ENCODE measurements at regions not wholly inside any gene's neighbourhood (a gene's known extent, or its start where the extent isn't known, plus 50 kb on each side); places are given as distances from the start of the nearest gene placed in this dataset.

DNA sequence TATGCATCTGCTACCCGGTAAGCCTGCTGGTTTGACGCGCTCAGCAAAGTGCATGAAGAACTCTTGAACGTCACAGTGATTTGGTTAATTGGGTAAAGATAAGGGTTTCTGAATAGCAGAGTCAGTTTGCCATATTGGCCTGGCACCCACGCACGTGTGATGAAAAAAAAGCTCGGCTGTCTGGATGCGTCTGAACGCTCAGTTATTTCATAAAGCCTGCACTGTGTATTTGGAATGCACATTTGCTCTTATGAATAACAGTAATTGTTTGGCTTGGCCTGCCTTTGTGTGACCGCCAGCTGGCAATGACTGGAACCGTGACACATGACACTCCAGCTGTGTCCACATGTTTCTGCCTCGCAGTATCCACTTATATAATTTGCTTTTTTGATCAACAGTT, 129.2 kb upstream of the MEIS1 start:
- H3K4me1 ChIP-seq (ENCODE audit: control insufficient read depth, insufficient read depth, low read length): no peaks in the 10 kb centered on the region
- H3K9ac ChIP-seq (ENCODE audit: low read depth, low read length): no peak overlapping the region
- H3K9me3 ChIP-seq (ENCODE audit: control insufficient read depth, insufficient read depth, low read length): no peaks in the 10 kb centered on the region
- H3K36me3 ChIP-seq (ENCODE audit: control insufficient read depth, insufficient read depth, low read length): no peaks in the 10 kb centered on the region
- H3K4me3 ChIP-seq (ENCODE audit: low read depth, low read length): no peak overlapping the region
- H3K27me3 ChIP-seq (ENCODE audit: control insufficient read depth, insufficient read depth, low read length): no peaks in the 10 kb centered on the region

DNA sequence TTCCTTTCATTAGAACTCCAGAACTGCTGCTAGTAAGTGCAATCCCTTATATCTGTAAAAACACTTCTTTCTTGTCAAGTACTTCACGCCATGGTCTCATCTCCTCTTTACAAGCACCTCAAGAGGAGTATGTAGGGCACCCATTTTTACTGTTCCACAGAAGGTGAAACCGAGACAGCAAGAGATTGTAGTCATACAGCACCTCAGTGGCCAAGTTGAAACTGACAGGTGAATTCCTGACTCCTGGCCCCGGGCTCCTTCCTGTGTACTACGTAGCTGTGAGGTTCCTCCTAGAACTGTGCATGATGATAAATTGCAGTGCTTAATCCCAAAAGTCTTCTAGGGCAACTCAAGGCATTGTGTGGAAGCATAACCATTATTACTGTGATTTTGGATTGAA, 131.5 kb upstream of the MEIS1 start:
- Histone ChIP-seq H3K4me3 (ENCODE audit: low read depth, low read length) (no peak overlapping the region), H3K9ac (ENCODE audit: low read depth, low read length) (no peak overlapping the region), H3K4me1 (ENCODE audit: control insufficient read depth, insufficient read depth, low read length) (no peaks in the 10 kb centered on the region), H3K36me3 (ENCODE audit: control insufficient read depth, insufficient read depth, low read length) (no peaks in the 10 kb centered on the region), H3K27me3 (ENCODE audit: control insufficient read depth, insufficient read depth, low read length) (no peaks in the 10 kb centered on the region), H3K9me3 (ENCODE audit: control insufficient read depth, insufficient read depth, low read length) (no peaks in the 10 kb centered on the region)

DNA sequence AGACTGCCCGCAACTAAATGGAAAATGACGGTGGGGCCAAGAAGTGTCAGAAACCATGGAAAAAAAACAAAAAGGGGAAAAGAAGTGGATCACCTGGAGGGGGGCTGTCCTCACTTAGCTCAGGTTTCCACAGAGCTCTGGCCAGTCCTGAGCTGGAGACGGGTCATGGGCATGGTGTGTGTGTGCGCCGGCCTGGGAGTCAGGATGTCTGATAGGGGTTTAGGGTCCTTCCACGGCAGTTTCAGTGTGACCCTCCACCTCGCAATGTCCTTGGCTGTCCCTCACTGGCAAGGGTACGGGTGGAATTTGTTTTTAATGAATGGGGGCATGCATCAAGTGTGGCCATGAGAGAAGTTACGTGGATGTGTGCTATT, 133.2 kb upstream of the MEIS1 start:
- no peaks in the 10 kb centered on the region for H3K27me3 ChIP-seq (ENCODE audit: control insufficient read depth, insufficient read depth, low read length)

DNA sequence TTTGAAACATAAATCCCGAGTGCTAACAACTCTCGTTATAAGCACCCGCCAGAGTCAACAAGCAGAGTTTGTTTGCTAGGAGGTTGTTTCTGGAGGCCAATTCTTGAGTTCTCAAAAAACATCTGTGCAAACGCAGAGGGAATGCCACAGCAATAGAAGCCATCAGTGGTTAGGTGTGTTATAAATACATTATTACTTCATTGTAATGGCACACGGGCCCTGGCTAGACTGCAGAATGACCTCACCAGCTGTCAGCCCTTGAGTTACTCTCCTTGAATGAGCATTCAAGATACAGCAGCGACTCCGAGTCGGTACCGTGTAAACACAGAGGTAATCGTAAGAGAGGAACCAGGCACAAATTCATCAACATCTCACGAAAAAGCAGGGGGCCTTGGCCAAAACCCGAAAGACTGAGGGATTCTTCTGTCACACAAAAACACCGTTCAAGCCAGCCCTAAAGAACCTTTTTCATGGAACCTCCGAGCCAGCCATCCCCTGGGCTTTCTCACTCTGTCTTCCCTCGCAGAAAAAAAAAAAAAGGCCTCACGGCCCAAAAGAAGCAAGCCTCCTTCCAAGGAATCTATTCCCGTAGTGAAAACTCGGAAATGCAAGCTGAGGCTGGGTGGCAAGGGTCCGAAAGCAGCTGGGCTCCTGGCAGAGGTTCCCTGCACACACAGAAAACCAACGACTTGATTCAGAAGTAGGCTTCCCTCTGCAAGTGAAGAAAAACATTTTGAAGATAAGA, 133.7 kb upstream of the MEIS1 start:
- Histone ChIP-seq H3K4me1 (ENCODE audit: control insufficient read depth, insufficient read depth, low read length) (no peaks in the 10 kb centered on the region), H3K9me3 (ENCODE audit: control insufficient read depth, insufficient read depth, low read length) (no peaks in the 10 kb centered on the region), H3K27me3 (ENCODE audit: control insufficient read depth, insufficient read depth, low read length) (no peaks in the 10 kb centered on the region), H3K36me3 (ENCODE audit: control insufficient read depth, insufficient read depth, low read length) (no peaks in the 10 kb centered on the region), H3K9ac (ENCODE audit: low read depth, low read length) (no peak overlapping the region), H3K4me3 (ENCODE audit: low read depth, low read length) (no peak overlapping the region)

More for the DNA sequence above, 133.2 kb upstream of the MEIS1 start:
- no peak overlapping the region for H3K9ac ChIP-seq (ENCODE audit: low read depth, low read length)
- H3K9me3 ChIP-seq (ENCODE audit: control insufficient read depth, insufficient read depth, low read length): no peaks in the 10 kb centered on the region
- H3K4me3 ChIP-seq (ENCODE audit: low read depth, low read length): no peak overlapping the region
- no peaks in the 10 kb centered on the region for H3K4me1 ChIP-seq (ENCODE audit: control insufficient read depth, insufficient read depth, low read length)
- no peaks in the 10 kb centered on the region for H3K36me3 ChIP-seq (ENCODE audit: control insufficient read depth, insufficient read depth, low read length)

DNA sequence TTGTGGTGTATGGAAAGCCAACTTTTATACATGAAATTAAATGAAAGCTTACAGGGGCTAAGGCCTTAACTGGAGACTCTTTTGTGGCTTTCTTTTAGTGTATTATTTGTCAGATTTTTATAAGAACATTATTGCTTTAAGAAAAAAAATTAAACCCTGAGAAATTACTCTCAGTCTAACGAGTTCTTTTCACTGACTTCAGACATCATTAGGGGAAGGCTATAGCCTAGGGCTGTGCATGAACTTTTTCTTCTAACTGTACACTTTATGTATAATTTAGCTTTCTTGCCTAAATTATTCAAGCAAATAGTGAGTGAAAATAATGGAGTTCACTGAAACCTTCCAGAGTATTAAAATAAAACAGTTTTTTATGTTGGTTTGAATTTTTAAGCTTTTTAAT, 151.1 kb upstream of the MEIS1 start:
- Histone ChIP-seq H3K9ac (ENCODE audit: low read depth, low read length) (no peak overlapping the region), H3K9me3 (ENCODE audit: control insufficient read depth, insufficient read depth, low read length) (no peaks in the 10 kb centered on the region), H3K36me3 (ENCODE audit: control insufficient read depth, insufficient read depth, low read length) (no peaks in the 10 kb centered on the region), H3K4me1 (ENCODE audit: control insufficient read depth, insufficient read depth, low read length) (no peaks in the 10 kb centered on the region), H3K4me3 (ENCODE audit: low read depth, low read length) (no peak overlapping the region), H3K27me3 (ENCODE audit: control insufficient read depth, insufficient read depth, low read length) (no peaks in the 10 kb centered on the region)

DNA sequence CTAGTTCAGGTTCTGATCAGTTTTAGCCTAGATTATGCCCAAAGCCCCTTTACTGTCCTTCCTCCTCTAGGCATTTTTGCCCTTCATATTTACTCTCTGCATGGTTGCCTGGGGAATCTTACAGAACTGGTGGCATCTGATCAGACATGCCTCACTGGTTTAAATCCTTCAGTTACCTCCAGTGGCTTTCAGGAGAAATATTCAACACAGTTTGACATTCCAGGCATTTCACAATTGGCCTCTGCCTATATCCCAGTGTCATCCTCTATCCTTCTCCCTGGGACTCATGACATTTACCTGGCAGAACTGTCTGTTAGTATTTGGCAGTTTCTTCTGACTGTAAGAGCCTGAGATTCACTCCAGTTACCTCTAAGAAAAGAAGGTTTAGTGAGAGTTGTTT, 152.9 kb upstream of the MEIS1 start:
- H3K9ac ChIP-seq (ENCODE audit: low read depth, low read length): no peak overlapping the region
- no peaks in the 10 kb centered on the region for H3K36me3 ChIP-seq (ENCODE audit: control insufficient read depth, insufficient read depth, low read length)
- H3K4me3 ChIP-seq (ENCODE audit: low read depth, low read length): no peak overlapping the region
- no peaks in the 10 kb centered on the region for H3K4me1 ChIP-seq (ENCODE audit: control insufficient read depth, insufficient read depth, low read length)
- no peaks in the 10 kb centered on the region for H3K27me3 ChIP-seq (ENCODE audit: control insufficient read depth, insufficient read depth, low read length)
- no peaks in the 10 kb centered on the region for H3K9me3 ChIP-seq (ENCODE audit: control insufficient read depth, insufficient read depth, low read length)

DNA sequence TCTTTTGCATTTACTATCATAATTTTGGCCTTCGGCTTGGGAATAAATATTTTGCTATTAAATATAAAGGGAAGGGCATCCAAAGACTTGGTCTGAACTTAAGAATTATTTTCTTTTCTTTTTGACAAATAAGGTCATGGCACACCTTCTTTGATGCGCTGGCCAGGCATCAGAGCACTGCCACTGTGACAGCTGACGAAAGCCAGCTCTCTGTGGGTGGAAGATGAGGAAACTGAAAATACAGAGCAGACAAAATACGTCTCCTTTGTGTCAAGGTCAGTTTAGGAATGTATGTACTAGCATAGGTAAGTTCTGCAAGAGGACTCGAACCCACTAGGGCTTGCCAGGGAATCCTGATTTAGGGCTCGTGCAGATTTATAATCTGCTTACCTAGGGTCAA, 155.9 kb upstream of the MEIS1 start:
- Histone ChIP-seq H3K4me3 (ENCODE audit: low read depth, low read length) (no peak overlapping the region), H3K9ac (ENCODE audit: low read depth, low read length) (no peak overlapping the region), H3K9me3 (ENCODE audit: control insufficient read depth, insufficient read depth, low read length) (no peaks in the 10 kb centered on the region), H3K4me1 (ENCODE audit: control insufficient read depth, insufficient read depth, low read length) (no peaks in the 10 kb centered on the region), H3K27me3 (ENCODE audit: control insufficient read depth, insufficient read depth, low read length) (no peaks in the 10 kb centered on the region), H3K36me3 (ENCODE audit: control insufficient read depth, insufficient read depth, low read length) (no peaks in the 10 kb centered on the region)

DNA sequence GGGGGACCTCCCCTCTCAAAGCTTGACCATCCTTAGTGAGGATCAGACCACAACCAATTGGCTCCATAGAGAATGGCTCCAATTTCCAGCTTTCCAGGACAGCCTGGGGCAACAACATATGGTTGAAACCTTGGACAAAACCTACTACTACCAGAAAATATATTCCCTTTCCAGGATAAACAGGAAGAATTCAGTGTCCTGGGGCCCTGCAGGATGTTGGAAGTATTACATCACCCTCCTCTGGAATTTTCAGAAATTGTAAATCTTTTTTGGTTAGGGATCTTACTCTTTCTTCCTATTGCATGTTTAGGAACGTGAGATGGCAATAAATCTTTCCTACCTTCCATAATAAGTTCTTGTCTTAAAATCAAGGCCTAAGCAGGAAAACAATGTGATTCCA, 158.9 kb upstream of the MEIS1 start:
- no peaks in the 10 kb centered on the region for H3K9me3 ChIP-seq (ENCODE audit: control insufficient read depth, insufficient read depth, low read length)
- H3K4me1 ChIP-seq (ENCODE audit: control insufficient read depth, insufficient read depth, low read length): no peaks in the 10 kb centered on the region
- no peaks in the 10 kb centered on the region for H3K36me3 ChIP-seq (ENCODE audit: control insufficient read depth, insufficient read depth, low read length)
- no peak overlapping the region for H3K9ac ChIP-seq (ENCODE audit: low read depth, low read length)
- H3K27me3 ChIP-seq (ENCODE audit: control insufficient read depth, insufficient read depth, low read length): no peaks in the 10 kb centered on the region
- H3K4me3 ChIP-seq (ENCODE audit: low read depth, low read length): no peak overlapping the region

DNA sequence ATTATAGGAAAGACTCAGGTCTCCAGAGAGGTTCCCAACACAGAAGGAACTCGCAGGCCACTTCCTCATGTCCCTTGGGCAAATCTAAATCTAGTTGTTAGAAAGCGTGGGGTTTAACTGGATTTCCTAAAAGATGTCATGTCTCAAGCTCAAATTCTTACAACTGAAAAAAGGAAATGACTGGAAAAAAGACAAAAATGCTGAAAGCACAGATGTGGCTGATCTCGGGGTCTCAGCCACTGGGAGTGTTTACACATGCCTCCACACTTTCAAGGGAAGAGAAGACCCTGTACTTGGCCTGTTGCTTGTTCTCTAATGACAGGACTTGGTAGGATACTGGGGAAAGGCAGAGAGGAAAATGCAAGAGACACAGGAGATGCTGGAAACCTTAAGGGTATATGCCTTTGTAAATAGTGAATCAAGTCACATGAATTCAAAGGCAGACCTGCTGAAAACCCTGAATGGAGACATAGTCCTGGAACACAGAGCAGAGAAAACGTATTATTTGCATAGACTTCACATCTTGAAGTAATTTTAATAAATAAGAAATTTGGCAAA, 160.9 kb upstream of the MEIS1 start:
- no peak overlapping the region for H3K9ac ChIP-seq (ENCODE audit: low read depth, low read length)
- no peak overlapping the region for H3K4me3 ChIP-seq (ENCODE audit: low read depth, low read length)

DNA sequence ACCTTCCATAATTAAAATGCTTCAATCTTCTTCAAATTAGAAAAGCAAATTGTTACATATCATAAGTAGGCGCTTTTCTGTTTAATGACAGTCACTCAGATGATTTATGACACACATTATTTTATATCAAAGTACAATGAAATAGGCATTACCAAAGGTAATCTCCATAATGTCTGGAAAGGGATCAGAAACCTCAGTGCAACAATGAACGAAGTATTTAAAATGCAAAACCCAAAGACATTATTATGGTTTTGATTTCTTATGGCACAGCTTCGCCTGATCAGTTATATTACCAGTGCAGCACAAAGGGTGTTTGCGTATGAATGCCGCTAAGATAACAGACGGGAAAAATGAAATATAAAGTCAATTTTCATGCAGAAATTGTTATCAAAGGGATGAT, 162.2 kb upstream of the MEIS1 start:
- no peaks in the 10 kb centered on the region for H3K9me3 ChIP-seq (ENCODE audit: control insufficient read depth, insufficient read depth, low read length)
- no peak overlapping the region for H3K9ac ChIP-seq (ENCODE audit: low read depth, low read length)
- H3K36me3 ChIP-seq (ENCODE audit: control insufficient read depth, insufficient read depth, low read length): no peaks in the 10 kb centered on the region
- H3K27me3 ChIP-seq (ENCODE audit: control insufficient read depth, insufficient read depth, low read length): no peaks in the 10 kb centered on the region
- H3K4me1 ChIP-seq (ENCODE audit: control insufficient read depth, insufficient read depth, low read length): peaks cover 11% of the 10 kb centered on the region
- H3K4me3 ChIP-seq (ENCODE audit: low read depth, low read length): no peak overlapping the region

More for the DNA sequence above, 160.9 kb upstream of the MEIS1 start:
- peaks cover 11% of the 10 kb centered on the region for H3K4me1 ChIP-seq (ENCODE audit: control insufficient read depth, insufficient read depth, low read length)
- H3K9me3 ChIP-seq (ENCODE audit: control insufficient read depth, insufficient read depth, low read length): no peaks in the 10 kb centered on the region
- H3K36me3 ChIP-seq (ENCODE audit: control insufficient read depth, insufficient read depth, low read length): no peaks in the 10 kb centered on the region
- no peaks in the 10 kb centered on the region for H3K27me3 ChIP-seq (ENCODE audit: control insufficient read depth, insufficient read depth, low read length)

DNA sequence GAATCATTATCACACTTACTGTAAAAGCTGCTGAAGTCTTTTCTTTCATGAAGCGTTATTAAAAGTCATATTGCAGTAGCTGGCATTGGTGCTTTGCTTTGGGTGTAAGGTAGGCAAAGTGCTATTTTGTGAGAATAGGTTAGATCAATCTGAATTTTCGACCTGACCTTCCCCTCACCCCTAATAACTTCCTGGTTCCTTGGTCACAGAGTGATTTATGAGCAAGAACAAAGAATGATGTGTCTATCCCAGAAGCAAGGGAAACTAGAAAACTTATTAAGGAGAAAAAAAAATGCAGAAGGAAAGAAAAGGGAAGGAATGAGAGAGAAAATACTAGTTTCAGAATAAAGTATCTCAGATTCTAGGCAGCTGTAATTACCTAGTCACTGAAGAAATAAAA, 163.1 kb upstream of the MEIS1 start:
- Histone ChIP-seq H3K4me1 (ENCODE audit: control insufficient read depth, insufficient read depth, low read length) (peaks cover 11% of the 10 kb centered on the region), H3K27me3 (ENCODE audit: control insufficient read depth, insufficient read depth, low read length) (no peaks in the 10 kb centered on the region)

DNA sequence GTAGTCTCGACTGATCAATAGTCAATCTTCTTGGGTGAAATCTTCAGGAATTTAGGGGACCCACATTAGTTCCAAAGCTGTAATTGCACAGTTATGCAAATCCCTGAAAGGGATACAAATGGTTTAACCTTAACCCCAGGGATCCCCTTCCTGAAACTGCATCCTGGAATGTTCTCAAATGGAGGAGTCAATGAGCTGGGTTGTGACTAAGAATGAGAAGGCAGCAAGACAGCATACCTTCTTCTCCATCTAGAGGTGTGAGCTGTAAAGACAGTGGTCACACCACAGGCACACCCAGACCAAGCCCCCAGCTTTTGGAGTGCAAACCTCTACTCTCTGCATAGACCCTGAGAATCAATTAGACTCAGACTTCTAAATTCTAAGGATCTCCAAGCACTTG, 164.7 kb upstream of the MEIS1 start:
- no peak overlapping the region for H3K4me3 ChIP-seq (ENCODE audit: low read depth, low read length)
- H3K9me3 ChIP-seq (ENCODE audit: control insufficient read depth, insufficient read depth, low read length): no peaks in the 10 kb centered on the region
- H3K36me3 ChIP-seq (ENCODE audit: control insufficient read depth, insufficient read depth, low read length): no peaks in the 10 kb centered on the region
- no peak overlapping the region for H3K9ac ChIP-seq (ENCODE audit: low read depth, low read length)
- H3K27me3 ChIP-seq (ENCODE audit: control insufficient read depth, insufficient read depth, low read length): no peaks in the 10 kb centered on the region
- H3K4me1 ChIP-seq (ENCODE audit: control insufficient read depth, insufficient read depth, low read length): peaks cover 13% of the 10 kb centered on the region

More for the DNA sequence above, 163.1 kb upstream of the MEIS1 start:
- Histone ChIP-seq H3K9me3 (ENCODE audit: control insufficient read depth, insufficient read depth, low read length) (no peaks in the 10 kb centered on the region), H3K4me3 (ENCODE audit: low read depth, low read length) (no peak overlapping the region), H3K9ac (ENCODE audit: low read depth, low read length) (no peak overlapping the region), H3K36me3 (ENCODE audit: control insufficient read depth, insufficient read depth, low read length) (no peaks in the 10 kb centered on the region)
